DMS79 treated with DMSO at 0.1 percent for 48 hours (cell line): ENCODE measurements at regions not wholly inside any gene's neighbourhood (a gene's known extent, or its start where the extent isn't known, plus 50 kb on each side); places are given as distances from the start of the nearest gene placed in this dataset.
A peak's percentile ranks its signal among the peaks of the same experiment; 100 is the strongest.

Experiments used
- DNase-seq: peaks from one replicate; lab custom pipeline; 2025; lab: John Stamatoyannopoulos, UW

GRCh38 chr9:99720455-99721050 is 101.1 kb upstream of the NR4A3 start:
- peak; percentile 6 for DNase-seq

GRCh38 chr9:99721898-99722297 is 99.8 kb upstream of the NR4A3 start:
- no peak for DNase-seq

- DNase-seq, result no peak
Measured at GRCh38 chr9:99722877-99723276, 98.8 kb upstream of the NR4A3 start.

- no peak for DNase-seq
Measured at GRCh38 chr9:99724640-99725039, 97.0 kb upstream of the NR4A3 start.

GRCh38 chr9:99725852-99726251 is 95.8 kb upstream of the NR4A3 start:
- DNase-seq, result no peak

- no peak for DNase-seq
Measured at GRCh38 chr9:99726758-99727157, 94.9 kb upstream of the NR4A3 start.

- no peak for DNase-seq
Measured at GRCh38 chr9:99730062-99730461, 91.6 kb upstream of the NR4A3 start.

- no peak for DNase-seq
Measured at GRCh38 chr9:99731950-99732349, 89.7 kb upstream of the NR4A3 start.

- DNase-seq, result no peak
Measured at GRCh38 chr9:99732715-99733114, 89.0 kb upstream of the NR4A3 start.

- DNase-seq, result no peak
Measured at GRCh38 chr9:99735041-99735440, 86.6 kb upstream of the NR4A3 start.

GRCh38 chr9:99736291-99736690 is 85.4 kb upstream of the NR4A3 start:
- no peak for DNase-seq

GRCh38 chr9:99737649-99738048 is 84.0 kb upstream of the NR4A3 start:
- DNase-seq, result no peak

- DNase-seq, result no peak
Measured at GRCh38 chr9:99743006-99743405, 78.7 kb upstream of the NR4A3 start.

- no peak for DNase-seq
Measured at GRCh38 chr9:99743455-99743854, 78.2 kb upstream of the NR4A3 start.

- no peak for DNase-seq
Measured at GRCh38 chr9:99744132-99744531, 77.6 kb upstream of the NR4A3 start.

- no peak for DNase-seq
Measured at GRCh38 chr9:99745085-99745484, 76.6 kb upstream of the NR4A3 start.

GRCh38 chr9:99746406-99746805 is 75.3 kb upstream of the NR4A3 start:
- DNase-seq, result no peak

- no peak for DNase-seq
Measured at GRCh38 chr9:99748266-99748665, 73.4 kb upstream of the NR4A3 start.

GRCh38 chr9:99748676-99749075 is 73.0 kb upstream of the NR4A3 start:
- no peak for DNase-seq

- no peak for DNase-seq
Measured at GRCh38 chr9:99749641-99750040, 72.0 kb upstream of the NR4A3 start.

- DNase-seq, result no peak
Measured at GRCh38 chr9:99750526-99750925, 71.2 kb upstream of the NR4A3 start.

GRCh38 chr9:99752417-99753109 is 69.1 kb upstream of the NR4A3 start:
- DNase-seq, result no peak

- DNase-seq, result no peak
Measured at GRCh38 chr9:99753436-99753835, 68.2 kb upstream of the NR4A3 start.

GRCh38 chr9:99760421-99760820 is 61.3 kb upstream of the NR4A3 start:
- DNase-seq, result no peak
